Peyer's patch (tissue), 4 donors: ENCODE measurements at regions not wholly inside any gene's neighbourhood (a gene's known extent, or its start where the extent isn't known, plus 50 kb on each side); places are given as distances from the start of the nearest gene placed in this dataset.

Source experiments
- DNase-seq, 3 donors: peaks; one replicate each; pipeline ENCODE4 v3.0.0-alpha.2; 2017 to 2019
- H3K27ac ChIP-seq, 4 donors: fragments of 200-600 bp; sonication (generic); one replicate each; pipeline ENCODE4 v1.5.1; 2016 to 2019
- H3K27me3 ChIP-seq, 2 donors: fragments of 200-600 bp; sonication (generic); one replicate each; pipeline ENCODE4 v1.5.1; 2019
- H3K36me3 ChIP-seq, 3 donors: fragments of 200-600 bp; sonication (generic); one replicate each; pipeline ENCODE4 v1.5.1; 2016 to 2019
- H3K4me1 ChIP-seq, 4 donors: fragments of 200-600 bp; sonication (generic); one replicate each; pipeline ENCODE4 v1.5.1; 2016 to 2019
- H3K4me3 ChIP-seq, 4 donors: fragments of 200-600 bp; sonication (generic); 1 replicate in 3 of 4; 2 replicates in 1 of 4; pipeline ENCODE4 v1.5.1; 2016 to 2019; ENCODE audit warnings: mild to moderate bottlenecking in 1 of 4
- H3K9me3 ChIP-seq, 4 donors: fragments of 200-600 bp; sonication (generic); one replicate each; pipeline ENCODE4 v1.5.1; 2016 to 2019; ENCODE audit warnings: mild to moderate bottlenecking in 1 of 4
- CTCF ChIP-seq, 6 experiments: fragments of 450-650 bp in 4 of 6; fragments of 200-600 bp in 2 of 6; sonication (generic) in 1 of 6; IDR thresholded peaks; one replicate each; pipeline ENCODE4 v1.5.1; 2017 to 2019; ENCODE audit warnings: antibody characterized with exemption in 6 of 6, mild to moderate bottlenecking in 3 of 6, moderate library complexity in 1 of 6
- POLR2A ChIP-seq, 2 donors: fragments of 450-650 bp; IDR thresholded peaks; one replicate each; pipeline ENCODE4 v1.5.1; 2017; ENCODE audit warnings: antibody characterized with exemption in 2 of 2, mild to moderate bottlenecking in 2 of 2, moderate library complexity in 2 of 2

- Histone ChIP-seq H3K4me3 (no peak overlapping the region), H3K36me3 (no peaks in the 10 kb centered on the region), H3K27me3 (no peaks in the 10 kb centered on the region), H3K4me1 (no peaks in the 10 kb centered on the region), H3K9me3 (no peaks in the 10 kb centered on the region), H3K27ac (no peak overlapping the region)
- no peak for DNase-seq
- TF ChIP-seq CTCF (IDR thresholded peaks at IDR 0.05) (no peak), POLR2A (IDR thresholded peaks at IDR 0.05) (no peak)
These were observed 54.3 kb downstream of the TMEM215 start for GRCh38 chr9:32837551-32838058.

GRCh38 chr9:32839013-32839885 is 55.9 kb downstream of the TMEM215 start:
- TF ChIP-seq CTCF (IDR thresholded peaks at IDR 0.05) (no peak), POLR2A (IDR thresholded peaks at IDR 0.05) (no peak)
- Histone ChIP-seq H3K4me3 (no peak overlapping the region), H3K4me1 (no peaks in the 10 kb centered on the region), H3K9me3 (no peaks in the 10 kb centered on the region), H3K27me3 (no peaks in the 10 kb centered on the region), H3K36me3 (no peaks in the 10 kb centered on the region), H3K27ac (no peak overlapping the region)
- no peak for DNase-seq

GRCh38 chr9:32841314-32841713 is 58.0 kb downstream of the TMEM215 start:
- Histone ChIP-seq H3K4me1 (no peaks in the 10 kb centered on the region), H3K9me3 (no peaks in the 10 kb centered on the region), H3K36me3 (no peaks in the 10 kb centered on the region), H3K27me3 (no peaks in the 10 kb centered on the region), H3K4me3 (no peak overlapping the region), H3K27ac (no peak overlapping the region)
- DNase-seq = no peak
- TF ChIP-seq CTCF (IDR thresholded peaks at IDR 0.05) (no peak), POLR2A (IDR thresholded peaks at IDR 0.05) (no peak)

GRCh38 chr9:32843295-32843694 is 60.0 kb downstream of the TMEM215 start:
- no peak for DNase-seq
- H3K36me3 ChIP-seq = no peaks in the 10 kb centered on the region
- no peaks in the 10 kb centered on the region for H3K9me3 ChIP-seq
- no peaks in the 10 kb centered on the region for H3K27me3 ChIP-seq
- no peak overlapping the region for H3K4me3 ChIP-seq
- no peaks in the 10 kb centered on the region for H3K4me1 ChIP-seq
- no peak overlapping the region for H3K27ac ChIP-seq
- TF ChIP-seq POLR2A (IDR thresholded peaks at IDR 0.05) (no peak), CTCF (IDR thresholded peaks at IDR 0.05) (no peak)

- Histone ChIP-seq H3K9me3 (no peaks in the 10 kb centered on the region), H3K27me3 (no peaks in the 10 kb centered on the region), H3K36me3 (no peaks in the 10 kb centered on the region), H3K27ac (no peak overlapping the region), H3K4me1 (no peaks in the 10 kb centered on the region), H3K4me3 (no peak overlapping the region)
- TF ChIP-seq CTCF (IDR thresholded peaks at IDR 0.05) (no peak), POLR2A (IDR thresholded peaks at IDR 0.05) (no peak)
- DNase-seq = no peak
These were observed 60.9 kb downstream of the TMEM215 start for GRCh38 chr9:32844259-32844658.
